K562 (cell line): ENCODE measurements at regions not wholly inside any gene's neighbourhood (a gene's known extent, or its start where the extent isn't known, plus 50 kb on each side); places are given as distances from the start of the nearest gene placed in this dataset.

Experiments
- ATAC-seq: fragments of 200-7000 bp; cut with Tn5 transposase; 3 replicates; pipeline ENCODE4 v1.9.1; 2020; ENCODE audit warnings: moderate library complexity
- BruUV-seq: library from RNA; stranded (reverse); fragments of 400-500 nt; replicated peaks from 2 replicates; lab custom pipeline; 2021; lab: Mats Ljungman, UMichigan
- CTCF ChIA-PET: fragments of 300-600 bp; formaldehyde crosslinking; extraction: SDS; loops from one replicate; lab custom pipeline; 2021; ENCODE audit warnings: low intra/inter-chr PET ratio; lab: Yijun Ruan, JAX
- POLR2A ChIA-PET: fragments of 300-600, 350-650 bp; sonication (Branson Sonifier 250); formaldehyde crosslinking; extraction: SDS; loops from one replicate; lab custom pipeline; 2021; ENCODE audit warnings: antibody characterized with exemption, inconsistent platforms; lab: Yijun Ruan, JAX
- DNase-seq, 4 experiments: peaks; one replicate each; pipeline versions ENCODE4 v3.0.0 to v3.0.0-alpha.2; 2011 to 2018; ENCODE audit warnings: low spot score in 3 of 4, mixed read lengths in 3 of 4; ENCODE audit errors: extremely low read depth in 1 of 4
- FAIRE-seq: peaks from 2 replicates; lab custom pipeline; 2011; peaks lifted over from hg19 to GRCh38; lab: Jason Lieb, UNC
- H2AFZ ChIP-seq: 2 replicates; pipeline ENCODE4 v1.6.0; 2011; ENCODE audit warnings: low read depth, low read length, control low read depth, inconsistent platforms
- H3K27ac ChIP-seq: fragments of 200-600 bp; 3 replicates; pipeline ENCODE4 v1.8.0; 2011; ENCODE audit warnings: low read depth, mild to moderate bottlenecking, control low read depth, inconsistent platforms, low read length, moderate library complexity, mixed read lengths; ENCODE audit errors: extremely low read depth
- H3K27me3 ChIP-seq, 2 experiments: fragments of 300-600 bp in 1 of 2; 2 replicates in 1 of 2; 3 replicates in 1 of 2; pipeline versions ENCODE4 v1.6.0 to v1.8.0; 2011; ENCODE audit warnings: inconsistent platforms in 2 of 2, low read length in 2 of 2, mild to moderate bottlenecking in 1 of 2, mixed read lengths in 1 of 2, moderate library complexity in 1 of 2; ENCODE audit not compliant: control insufficient read depth in 2 of 2, insufficient read depth in 2 of 2
- H3K36me3 ChIP-seq: fragments of 300-600 bp; 3 replicates; pipeline ENCODE4 v1.8.0; 2011; ENCODE audit warnings: mild to moderate bottlenecking, low read length, inconsistent platforms; ENCODE audit not compliant: control insufficient read depth, insufficient read depth
- H3K4me1 ChIP-seq, 2 experiments: fragments of 200-600 bp in 1 of 2; replicated peaks in 1 of 2; 2 replicates in 1 of 2; 3 replicates in 1 of 2; pipeline versions ENCODE4 v1.5.1 to v1.8.0; 2011; ENCODE audit warnings: inconsistent platforms in 2 of 2, low read length in 2 of 2, mild to moderate bottlenecking in 1 of 2, mixed read lengths in 1 of 2, moderate library complexity in 1 of 2; ENCODE audit not compliant: control insufficient read depth in 2 of 2, insufficient read depth in 2 of 2
- H3K4me2 ChIP-seq: 2 replicates; pipeline ENCODE4 v1.6.1; 2011; ENCODE audit warnings: low read length, control low read depth, inconsistent platforms, mixed read lengths; ENCODE audit not compliant: insufficient read depth
- H3K4me3 ChIP-seq: fragments of 200-600 bp; sonication (generic), shearing (Covaris generic); 2 replicates; pipeline ENCODE4 v1.5.1; 2016; ENCODE audit warnings: control low read depth, inconsistent platforms
- H3K79me2 ChIP-seq: fragments of 200-600 bp; 3 replicates; pipeline ENCODE4 v1.8.0; 2011; ENCODE audit warnings: low read length, inconsistent platforms; ENCODE audit not compliant: control insufficient read depth, insufficient read depth
- H3K9ac ChIP-seq, 2 experiments: 2 replicates each; pipeline versions ENCODE4 v1.6.0 to v1.6.1; 2011; ENCODE audit warnings: low read depth in 2 of 2, low read length in 2 of 2, control low read depth in 1 of 2, inconsistent platforms in 1 of 2, mild to moderate bottlenecking in 1 of 2, mixed read lengths in 1 of 2; ENCODE audit not compliant: insufficient read depth in 1 of 2
- H3K9me1 ChIP-seq: one replicate; pipeline ENCODE4 v1.6.0; 2011; ENCODE audit warnings: inconsistent platforms, mild to moderate bottlenecking, low read length, moderate library complexity; ENCODE audit not compliant: control insufficient read depth, insufficient read depth
- H3K9me3 ChIP-seq: replicated peaks from 2 replicates; pipeline ENCODE4 v1.5.1; 2011; ENCODE audit warnings: low read depth, low read length, inconsistent platforms; ENCODE audit not compliant: control insufficient read depth, insufficient read depth
- H4K20me1 ChIP-seq: replicated peaks from 2 replicates; pipeline ENCODE4 v1.6.1; 2011; ENCODE audit warnings: low read length, inconsistent platforms, mixed read lengths; ENCODE audit not compliant: control insufficient read depth, insufficient read depth
- BDP1 ChIP-seq: IDR thresholded peaks from 3 replicates; pipeline ENCODE4 v1.6.1; 2011; ENCODE audit not compliant: insufficient read length, insufficient read depth
- FOXJ2 ChIP-seq: fragments of 200-800 bp; sonication (Bioruptor generic); IDR thresholded peaks from 2 replicates; pipeline ENCODE4 v1.6.1; 2016; ENCODE audit warnings: missing genetic modification characterization, missing compliant biosample characterization
- ILF3 ChIP-seq: fragments of 450-650 bp; IDR thresholded peaks from 2 replicates; pipeline ENCODE4 v1.6.1; 2018; ENCODE audit warnings: antibody characterized with exemption, mild to moderate bottlenecking, moderate library complexity, borderline replicate concordance
- RFX1 ChIP-seq: fragments of 450-650 bp; IDR thresholded peaks from 2 replicates; pipeline ENCODE4 v1.6.1; 2016; ENCODE audit warnings: mild to moderate bottlenecking, moderate library complexity
- TAF7 ChIP-seq: fragments of 450-650 bp; IDR thresholded peaks from 2 replicates; pipeline ENCODE4 v1.6.1; 2016; ENCODE audit warnings: missing genetic modification characterization, missing compliant biosample characterization
- TCFL5 ChIP-seq: fragments of 250-450 bp; sonication (Bioruptor Pico); conservative IDR thresholded peaks from 2 replicates; pipeline ENCODE4 v1.6.1; 2021; ENCODE audit warnings: mild to moderate bottlenecking, moderate library complexity, matching md5 sums
- ZBTB17 ChIP-seq: fragments of 450-650 bp; formaldehyde crosslinking; IDR thresholded peaks from 2 replicates; pipeline ENCODE4 v1.4.0; 2020; ENCODE audit warnings: mild to moderate bottlenecking
- ZNF134 ChIP-seq: fragments of 250-450 bp; sonication (Bioruptor Pico); conservative IDR thresholded peaks from 2 replicates; pipeline ENCODE4 v1.4.0; 2020
- WGBS: fragments of 100-300 bp; shearing (Covaris generic); methylation state at CpG from one replicate; pipeline ENCODE4 v1.1.6; 2016; ENCODE audit warnings: low coverage, mixed read lengths; ENCODE audit not compliant: insufficient coverage; ENCODE audit errors: missing lambda C conversion rate; 5-methylcytosine and 5-hydroxymethylcytosine counted together
- in situ Hi-C: fragments of 300-500 bp; cut with MboI; formaldehyde crosslinking; loops from 4 replicates; pipeline ENCODE4 v1.15.0; 2018; ENCODE audit warnings: inconsistent platforms, mixed read lengths
- intact Hi-C: fragments of 100-400 bp; cut with micrococcal nuclease; formaldehyde crosslinking; loops from 2 replicates; pipeline ENCODE4 v1.14.2; 2022
- TF ChIP-seq, protein P1 (sequence below): fragments of 450-650 bp; IDR thresholded peaks from one replicate; pipeline ENCODE4 v1.6.1; 2018; ENCODE audit warnings: mild to moderate bottlenecking, moderate library complexity; ENCODE audit not compliant: partially characterized antibody
- TF ChIP-seq, protein P2 (sequence below), 2 experiments: IDR thresholded peaks; 2 replicates each; pipeline ENCODE4 v1.6.1; 2012; ENCODE audit warnings: improper control_type of control experiment in 2 of 2, low read depth in 2 of 2, low read length in 2 of 2, borderline replicate concordance in 1 of 2

GRCh38 chr11:95705485-95706124 lies 84.0 kb downstream of the FAM76B start (continued):
- TF ChIP-seq, protein P1, sequence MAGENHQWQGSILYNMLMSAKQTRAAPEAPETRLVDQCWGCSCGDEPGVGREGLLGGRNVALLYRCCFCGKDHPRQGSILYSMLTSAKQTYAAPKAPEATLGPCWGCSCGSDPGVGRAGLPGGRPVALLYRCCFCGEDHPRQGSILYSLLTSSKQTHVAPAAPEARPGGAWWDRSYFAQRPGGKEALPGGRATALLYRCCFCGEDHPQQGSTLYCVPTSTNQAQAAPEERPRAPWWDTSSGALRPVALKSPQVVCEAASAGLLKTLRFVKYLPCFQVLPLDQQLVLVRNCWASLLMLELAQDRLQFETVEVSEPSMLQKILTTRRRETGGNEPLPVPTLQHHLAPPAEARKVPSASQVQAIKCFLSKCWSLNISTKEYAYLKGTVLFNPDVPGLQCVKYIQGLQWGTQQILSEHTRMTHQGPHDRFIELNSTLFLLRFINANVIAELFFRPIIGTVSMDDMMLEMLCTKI: no peak
- no peak for TF ChIP-seq BDP1
- no peak for TF ChIP-seq ZBTB17
- TF ChIP-seq, protein P2, sequence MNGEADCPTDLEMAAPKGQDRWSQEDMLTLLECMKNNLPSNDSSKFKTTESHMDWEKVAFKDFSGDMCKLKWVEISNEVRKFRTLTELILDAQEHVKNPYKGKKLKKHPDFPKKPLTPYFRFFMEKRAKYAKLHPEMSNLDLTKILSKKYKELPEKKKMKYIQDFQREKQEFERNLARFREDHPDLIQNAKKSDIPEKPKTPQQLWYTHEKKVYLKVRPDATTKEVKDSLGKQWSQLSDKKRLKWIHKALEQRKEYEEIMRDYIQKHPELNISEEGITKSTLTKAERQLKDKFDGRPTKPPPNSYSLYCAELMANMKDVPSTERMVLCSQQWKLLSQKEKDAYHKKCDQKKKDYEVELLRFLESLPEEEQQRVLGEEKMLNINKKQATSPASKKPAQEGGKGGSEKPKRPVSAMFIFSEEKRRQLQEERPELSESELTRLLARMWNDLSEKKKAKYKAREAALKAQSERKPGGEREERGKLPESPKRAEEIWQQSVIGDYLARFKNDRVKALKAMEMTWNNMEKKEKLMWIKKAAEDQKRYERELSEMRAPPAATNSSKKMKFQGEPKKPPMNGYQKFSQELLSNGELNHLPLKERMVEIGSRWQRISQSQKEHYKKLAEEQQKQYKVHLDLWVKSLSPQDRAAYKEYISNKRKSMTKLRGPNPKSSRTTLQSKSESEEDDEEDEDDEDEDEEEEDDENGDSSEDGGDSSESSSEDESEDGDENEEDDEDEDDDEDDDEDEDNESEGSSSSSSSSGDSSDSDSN (IDR thresholded peaks at IDR 0.05; ENCODE audit: borderline replicate concordance in 1 of 2, low read depth in 2 of 2, low read length in 2 of 2): no peak

- no peak overlapping the region for H3K4me2 ChIP-seq
- H3K9me1 ChIP-seq: no peaks in the 10 kb centered on the region
- intact Hi-C loops: loop anchor here (1.0 to 10.0 kb wide), 7 partner anchors 59 to 551 kb away; no protein-coding TSS in a partner anchor
- no peak for ATAC-seq
- CTCF ChIA-PET: interaction anchor here (0.7 to 1.5 kb wide), 2 partner anchors 547 to 550 kb away, joined by 3 to 8 read pairs; no protein-coding TSS in a partner anchor
- no peaks in the 10 kb centered on the region for H3K9me3 ChIP-seq
- TF ChIP-seq TAF7 (tag) (no peak), ILF3 (no peak), FOXJ2 (tag) (0 out of 2 replicates have a peak, but pooled peaks have one; percentile 52), BDP1 (no peak), RFX1 (peak; percentile 61), ZNF134 (CRISPR knock-in tag) (no peak), TCFL5 (CRISPR knock-in tag) (no peak)
- TF ChIP-seq, all 486 proteins: peak for 2
- Histone ChIP-seq H3K36me3 (no peaks in the 10 kb centered on the region), H3K79me2 (no peaks in the 10 kb centered on the region), H3K4me1 (peaks cover 4 to 43% of the 10 kb centered on the region in 2 experiments; a peak in 2 of 5 replicates), H3K9ac (no peak overlapping the region), H3K4me3 (no peak overlapping the region), H4K20me1 (no peaks in the 10 kb centered on the region), H3K27me3 (no peaks in the 10 kb centered on the region), H2AFZ (peak overlapping the region; percentile 80), H3K27ac (no peak overlapping the region)
- no TSS peak for BruUV-seq
- no peak for FAIRE-seq
- in situ Hi-C loops: loop anchor here (5.0 kb wide), 2 partner anchors 47 to 543 kb away; no protein-coding TSS in a partner anchor
- POLR2A ChIA-PET: interaction anchor here (0.8 to 1.7 kb wide), 4 partner anchors 11 to 557 kb away, joined by 3 to 10 read pairs (median 4); partner anchors contain the start of gene SESN3
- DNase-seq: no peak
- WGBS: 46% methylated on average over 3 of the region's 3 CpGs
Measured at GRCh38 chr11:95704865-95705264, 84.7 kb downstream of the FAM76B start.
